ENCODE measurements at regions not wholly inside any gene's neighbourhood (a gene's known extent, or its start where the extent isn't known, plus 50 kb on each side); places are given as distances from the start of the nearest gene placed in this dataset.

DNA sequence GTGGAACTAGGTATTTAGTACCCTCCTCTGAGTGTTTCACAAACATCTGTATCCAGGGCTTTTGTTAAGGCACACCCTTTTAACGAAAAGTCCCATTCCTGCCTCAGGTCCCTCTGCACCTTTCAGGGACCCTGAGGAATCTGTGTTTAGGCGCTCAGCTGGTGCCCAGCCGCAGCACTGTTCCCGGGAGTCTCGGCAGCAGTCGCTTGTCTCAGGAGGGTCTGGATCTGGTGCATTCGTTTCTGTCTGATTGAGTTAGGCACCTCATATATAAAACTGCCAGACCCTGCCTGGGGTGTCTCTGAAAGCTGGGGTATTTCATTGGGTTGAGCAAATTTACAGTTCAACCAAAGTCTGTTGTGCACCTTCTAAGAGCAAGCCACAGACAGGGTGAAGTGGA is 162.8 kb upstream of the TOPAZ1 start:
- Mint-ChIP-seq H3K36me3 (ENCODE audit: low read depth) (no peaks in the 10 kb centered on the region), H3K27ac (no peak overlapping the region), H3K9me3 (no peaks in the 10 kb centered on the region), H3K4me3 (no peak overlapping the region), H3K27me3 (peaks cover 7% of the 10 kb centered on the region), H3K4me1 (no peaks in the 10 kb centered on the region)
- DNase-seq, result no peak
- CTCF ChIA-PET, result no interaction called here
- POLR2A ChIA-PET, result no interaction called here

DNA sequence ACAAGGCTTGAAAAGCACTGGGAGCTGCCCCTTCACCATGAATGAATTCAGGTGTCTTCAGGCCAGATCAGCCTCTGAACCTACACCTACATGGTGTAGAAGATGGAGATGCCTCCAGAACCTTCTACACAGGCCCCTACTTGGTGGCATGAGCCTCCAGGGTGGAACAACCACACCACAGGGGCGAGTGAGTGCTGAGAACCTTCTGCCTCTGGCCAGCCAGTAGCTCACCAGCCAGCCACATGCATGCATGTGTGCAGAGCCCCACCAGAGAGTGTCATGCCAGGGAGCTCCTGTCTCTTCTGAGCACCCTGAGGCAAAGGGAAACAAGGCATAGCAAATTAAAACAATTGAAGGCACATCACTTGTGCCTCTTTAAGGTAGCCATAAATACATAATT is 161.8 kb upstream of the TOPAZ1 start:
- Mint-ChIP-seq H3K27ac (no peak overlapping the region), H3K4me1 (no peaks in the 10 kb centered on the region), H3K27me3 (peaks cover 7% of the 10 kb centered on the region), H3K9me3 (no peaks in the 10 kb centered on the region), H3K36me3 (ENCODE audit: low read depth) (no peaks in the 10 kb centered on the region), H3K4me3 (no peak overlapping the region)
- ChIA-PET CTCF (no interaction called here), POLR2A (no interaction called here)
- DNase-seq, result no peak

DNA sequence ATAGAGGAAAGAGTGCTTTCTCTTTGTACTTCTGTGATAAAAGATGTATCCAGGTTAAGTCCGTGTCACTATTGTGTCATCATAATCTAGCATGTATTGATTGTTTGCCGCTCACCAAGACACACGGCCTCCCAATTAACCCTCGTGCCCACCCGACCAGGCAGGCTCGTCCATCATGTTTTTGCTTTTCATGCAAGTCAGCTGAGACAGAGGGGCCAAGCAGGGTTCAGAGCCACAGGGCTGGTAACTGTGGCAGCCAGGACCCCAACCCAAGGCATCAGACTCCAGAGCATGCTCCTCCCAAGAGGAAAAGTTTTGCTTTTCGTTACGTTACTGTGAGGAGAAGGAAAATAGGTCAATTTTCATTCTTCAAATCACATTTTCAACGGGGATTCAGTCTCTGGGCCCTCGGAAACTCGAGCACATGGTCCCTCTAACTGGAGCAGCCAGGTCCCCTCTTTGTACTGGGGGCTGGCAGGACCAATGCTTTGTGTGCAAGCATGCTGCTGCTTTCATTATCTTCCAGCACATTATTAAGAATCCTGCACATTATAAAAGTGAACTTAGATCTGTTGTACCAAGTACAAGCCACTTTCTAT is 161.1 kb upstream of the TOPAZ1 start:
- POLR2A ChIA-PET, result no interaction called here
- DNase-seq, result no peak
- no peaks in the 10 kb centered on the region for H3K36me3 Mint-ChIP-seq (ENCODE audit: low read depth)
- H3K27me3 Mint-ChIP-seq, result peaks cover 5% of the 10 kb centered on the region
- no peak overlapping the region for H3K4me3 Mint-ChIP-seq
- H3K4me1 Mint-ChIP-seq, result no peaks in the 10 kb centered on the region
- no peaks in the 10 kb centered on the region for H3K9me3 Mint-ChIP-seq
- CTCF ChIA-PET, result no interaction called here
- H3K27ac Mint-ChIP-seq, result no peak overlapping the region

DNA sequence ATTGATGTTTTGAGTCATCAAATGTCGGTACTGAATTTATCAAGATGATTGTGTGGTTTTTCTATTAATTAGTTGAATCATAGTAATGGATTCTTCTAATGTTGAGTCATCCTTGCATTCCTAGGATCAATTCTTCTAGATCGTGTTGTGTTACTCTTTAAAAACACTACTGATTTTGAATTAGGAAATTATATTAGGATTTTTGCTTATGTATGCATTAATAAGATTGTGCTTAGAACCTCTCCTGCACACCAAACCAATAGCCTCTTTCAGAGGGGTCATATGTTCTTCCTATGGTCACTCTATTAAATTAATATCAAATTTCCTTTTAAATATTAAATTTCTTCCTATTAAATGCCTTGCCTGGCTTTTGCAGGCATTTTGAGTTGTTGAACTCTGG is 151.7 kb upstream of the TOPAZ1 start:
- no peaks in the 10 kb centered on the region for H3K9me3 Mint-ChIP-seq

DNA sequence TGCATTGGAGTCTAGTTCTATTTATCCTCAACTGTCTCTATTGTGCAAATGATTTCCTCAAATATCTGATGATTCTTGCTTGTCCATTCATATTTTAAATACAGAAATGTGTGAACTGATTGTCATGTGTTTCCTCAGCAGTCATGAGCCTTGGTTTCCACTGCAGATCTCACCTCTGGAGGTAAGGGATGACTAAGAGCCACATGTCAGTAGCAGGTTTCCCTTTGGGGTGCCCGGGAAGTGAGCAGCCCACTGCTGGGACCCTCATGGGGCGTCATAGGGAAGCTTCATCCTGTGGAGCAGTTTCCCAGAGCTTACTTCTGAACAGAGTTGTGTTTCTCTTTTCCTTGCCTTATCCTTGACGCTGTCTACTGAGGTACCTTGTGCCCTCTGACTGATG is 149.2 kb upstream of the TOPAZ1 start:
- Mint-ChIP-seq H3K27me3 (peaks cover 28% of the 10 kb centered on the region), H3K27ac (no peak overlapping the region), H3K36me3 (ENCODE audit: low read depth) (no peaks in the 10 kb centered on the region), H3K9me3 (no peaks in the 10 kb centered on the region), H3K4me1 (peaks cover 7% of the 10 kb centered on the region), H3K4me3 (no peak overlapping the region)
- no peak for DNase-seq
- ChIA-PET POLR2A (no interaction called here), CTCF (interaction anchor here (1.0 kb wide), 1 partner anchor 10 kb away, joined by 4 read pairs; no protein-coding TSS in a partner anchor)

More for the DNA sequence above, 151.7 kb upstream of the TOPAZ1 start:
- POLR2A ChIA-PET, result no interaction called here
- DNase-seq, result no peak
- peaks cover 7% of the 10 kb centered on the region for H3K4me1 Mint-ChIP-seq
- no peak overlapping the region for H3K27ac Mint-ChIP-seq
- peaks cover 31% of the 10 kb centered on the region for H3K27me3 Mint-ChIP-seq
- CTCF ChIA-PET, result no interaction called here
- no peaks in the 10 kb centered on the region for H3K36me3 Mint-ChIP-seq (ENCODE audit: low read depth)
- H3K4me3 Mint-ChIP-seq, result no peak overlapping the region

DNA sequence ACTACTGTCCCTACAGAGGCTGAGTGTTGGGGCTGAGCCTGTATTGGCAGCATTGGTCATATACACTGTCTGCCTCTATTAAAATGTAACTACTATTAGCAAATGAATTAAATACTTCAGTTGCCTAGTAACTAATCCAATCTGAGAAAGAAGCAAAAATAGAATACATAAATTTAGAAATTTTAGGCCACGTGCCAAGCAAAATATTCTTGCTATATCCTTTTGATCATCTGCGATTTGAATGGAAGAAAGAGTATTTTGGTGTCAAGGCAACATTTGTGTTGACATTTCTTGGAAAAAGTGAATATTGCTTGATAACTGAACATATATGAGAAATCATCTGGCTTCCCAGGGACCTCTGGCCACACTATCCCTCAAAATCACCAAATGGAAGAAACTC is 148.2 kb upstream of the TOPAZ1 start:
- no peak overlapping the region for H3K27ac Mint-ChIP-seq
- DNase-seq, result no peak
- CTCF ChIA-PET, result no interaction called here
- peaks cover 33% of the 10 kb centered on the region for H3K27me3 Mint-ChIP-seq
- H3K36me3 Mint-ChIP-seq (ENCODE audit: low read depth), result no peaks in the 10 kb centered on the region
- H3K4me3 Mint-ChIP-seq, result no peak overlapping the region
- no peaks in the 10 kb centered on the region for H3K9me3 Mint-ChIP-seq
- POLR2A ChIA-PET, result no interaction called here
- peaks cover 7% of the 10 kb centered on the region for H3K4me1 Mint-ChIP-seq

DNA sequence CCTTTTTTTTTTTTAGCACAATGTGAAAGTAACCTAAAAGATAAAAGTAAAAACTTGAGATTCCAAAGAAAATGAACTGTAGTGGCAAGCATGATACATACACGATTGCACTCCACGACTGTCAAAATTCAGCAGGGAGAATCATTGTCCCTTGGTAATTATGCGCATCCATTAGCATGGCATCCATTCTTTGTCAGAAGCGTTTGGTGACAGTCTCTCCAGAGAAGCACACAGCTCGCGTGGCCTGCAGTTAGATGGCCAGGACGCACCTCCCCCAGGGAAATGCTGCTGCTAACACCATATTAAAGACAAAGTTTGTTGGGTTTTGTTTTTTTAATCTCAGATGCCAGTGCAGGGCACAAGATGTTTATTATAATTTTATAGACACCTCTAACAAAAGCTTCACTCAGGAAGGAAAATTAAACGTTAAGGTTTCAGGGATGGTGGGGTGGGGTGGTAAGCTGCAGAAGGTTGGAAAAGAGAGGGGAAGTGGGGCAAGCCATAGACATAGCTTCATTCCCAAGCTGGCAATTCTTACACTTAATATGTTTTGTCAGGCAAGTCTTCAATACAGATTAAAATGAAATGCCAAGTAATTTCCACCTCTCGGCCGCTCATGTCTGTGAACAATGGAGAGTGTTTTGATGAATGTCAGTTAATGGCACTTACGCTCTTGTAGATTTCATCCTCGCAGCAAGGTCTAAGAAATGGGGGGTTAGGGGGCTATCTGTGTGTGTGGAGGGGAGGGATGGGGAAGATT is 142.8 kb upstream of the TOPAZ1 start:
- H3K36me3 Mint-ChIP-seq (ENCODE audit: low read depth), result no peaks in the 10 kb centered on the region
- no peak overlapping the region for H3K4me3 Mint-ChIP-seq
- peaks cover 31% of the 10 kb centered on the region for H3K27me3 Mint-ChIP-seq
- H3K27ac Mint-ChIP-seq, result no peak overlapping the region
- H3K9me3 Mint-ChIP-seq, result no peaks in the 10 kb centered on the region
- ChIA-PET CTCF (no interaction called here), POLR2A (no interaction called here)
- H3K4me1 Mint-ChIP-seq, result peaks cover under 1% of the 10 kb centered on the region
- DNase-seq, result no peak

DNA sequence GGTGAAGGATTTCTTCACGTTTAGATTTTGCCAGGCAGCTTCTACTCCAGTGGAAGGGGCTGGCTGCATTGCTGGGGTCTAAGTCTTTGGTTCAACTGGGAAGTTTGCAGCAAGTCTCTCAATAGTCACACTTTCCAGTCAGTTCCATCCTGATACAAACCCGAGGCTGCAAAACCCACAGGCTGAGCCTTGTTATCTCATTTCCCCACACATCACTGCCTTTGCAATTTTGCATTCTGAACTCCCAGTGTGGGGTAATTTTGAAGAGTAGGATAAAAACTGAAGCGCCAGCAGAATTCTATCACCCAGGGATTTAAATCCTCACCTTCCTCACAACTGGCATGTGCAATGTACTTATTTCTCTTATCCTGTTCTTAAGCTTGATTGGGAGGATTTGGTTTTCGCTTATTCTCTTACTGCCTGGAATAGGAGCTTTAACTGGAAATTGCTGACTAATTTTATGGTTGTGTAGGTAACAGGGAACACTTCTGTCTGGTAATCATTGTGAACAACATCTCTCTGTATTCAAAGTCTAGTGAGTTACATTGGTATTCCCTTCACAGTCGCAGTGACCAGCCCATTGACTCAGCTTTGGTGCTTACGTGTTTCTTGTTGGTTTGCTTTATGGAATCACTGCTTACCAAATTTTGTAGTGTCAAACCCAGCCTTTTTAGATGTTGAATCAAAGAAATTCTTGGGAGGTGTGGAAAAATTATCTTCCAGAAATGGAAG is 142.0 kb upstream of the TOPAZ1 start:
- Mint-ChIP-seq H3K27me3 (peaks cover 31% of the 10 kb centered on the region), H3K4me1 (peaks cover 10% of the 10 kb centered on the region), H3K27ac (no peak overlapping the region), H3K36me3 (ENCODE audit: low read depth) (no peaks in the 10 kb centered on the region), H3K9me3 (no peaks in the 10 kb centered on the region), H3K4me3 (no peak overlapping the region)
- DNase-seq, result no peak
- ChIA-PET CTCF (no interaction called here), POLR2A (no interaction called here)

DNA sequence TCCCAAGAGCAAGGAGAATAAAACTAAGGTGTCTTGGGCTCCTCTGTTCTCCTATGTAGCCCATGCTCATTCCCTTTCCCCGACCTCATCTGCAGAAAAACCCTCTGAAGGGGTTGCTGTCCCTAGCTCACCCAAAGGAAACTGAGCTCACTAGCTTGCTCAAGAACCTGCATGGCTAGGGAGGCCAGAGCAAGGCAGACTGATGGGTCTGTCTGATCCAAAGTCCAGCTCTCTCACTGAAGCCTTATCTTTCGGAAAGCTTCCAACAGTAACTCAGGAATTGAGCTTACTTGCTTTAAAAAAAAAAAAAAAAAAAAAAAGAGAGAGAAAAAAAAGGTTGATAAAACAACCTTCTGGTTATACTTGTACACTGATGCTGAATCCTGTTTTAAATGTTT is 141.4 kb upstream of the TOPAZ1 start:
- DNase-seq, result no peak
- no peak overlapping the region for H3K4me3 Mint-ChIP-seq
- CTCF ChIA-PET, result no interaction called here
- peaks cover 31% of the 10 kb centered on the region for H3K27me3 Mint-ChIP-seq
- H3K9me3 Mint-ChIP-seq, result no peaks in the 10 kb centered on the region
- POLR2A ChIA-PET, result no interaction called here
- H3K27ac Mint-ChIP-seq, result no peak overlapping the region
- peaks cover 16% of the 10 kb centered on the region for H3K4me1 Mint-ChIP-seq
- H3K36me3 Mint-ChIP-seq (ENCODE audit: low read depth), result no peaks in the 10 kb centered on the region

DNA sequence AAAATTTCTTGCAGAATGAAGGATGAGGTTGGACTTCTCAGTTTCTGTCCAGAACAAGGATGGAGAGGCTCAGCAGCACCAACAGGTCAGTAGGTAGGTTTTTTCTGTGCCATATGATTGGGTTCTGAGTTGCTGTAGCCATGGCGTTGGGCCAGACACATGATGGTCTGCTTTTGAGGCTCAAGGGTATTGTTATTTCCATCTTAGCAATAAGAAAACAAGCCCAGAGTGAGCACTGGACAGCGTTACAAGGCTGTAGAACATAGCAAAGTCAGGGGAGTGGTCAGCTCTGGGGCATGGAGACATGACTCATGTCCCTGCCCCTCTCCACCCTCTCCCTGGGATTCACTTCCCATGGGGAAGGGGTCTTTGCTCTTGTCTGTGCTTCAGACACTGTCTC is 137.6 kb upstream of the TOPAZ1 start:
- H3K4me1 Mint-ChIP-seq, result peaks cover 25% of the 10 kb centered on the region
- DNase-seq, result no peak
- no peaks in the 10 kb centered on the region for H3K9me3 Mint-ChIP-seq
- ChIA-PET CTCF (no interaction called here), POLR2A (no interaction called here)
- H3K36me3 Mint-ChIP-seq (ENCODE audit: low read depth), result no peaks in the 10 kb centered on the region
- no peak overlapping the region for H3K27ac Mint-ChIP-seq
- no peak overlapping the region for H3K4me3 Mint-ChIP-seq
- H3K27me3 Mint-ChIP-seq, result peaks cover 26% of the 10 kb centered on the region

DNA sequence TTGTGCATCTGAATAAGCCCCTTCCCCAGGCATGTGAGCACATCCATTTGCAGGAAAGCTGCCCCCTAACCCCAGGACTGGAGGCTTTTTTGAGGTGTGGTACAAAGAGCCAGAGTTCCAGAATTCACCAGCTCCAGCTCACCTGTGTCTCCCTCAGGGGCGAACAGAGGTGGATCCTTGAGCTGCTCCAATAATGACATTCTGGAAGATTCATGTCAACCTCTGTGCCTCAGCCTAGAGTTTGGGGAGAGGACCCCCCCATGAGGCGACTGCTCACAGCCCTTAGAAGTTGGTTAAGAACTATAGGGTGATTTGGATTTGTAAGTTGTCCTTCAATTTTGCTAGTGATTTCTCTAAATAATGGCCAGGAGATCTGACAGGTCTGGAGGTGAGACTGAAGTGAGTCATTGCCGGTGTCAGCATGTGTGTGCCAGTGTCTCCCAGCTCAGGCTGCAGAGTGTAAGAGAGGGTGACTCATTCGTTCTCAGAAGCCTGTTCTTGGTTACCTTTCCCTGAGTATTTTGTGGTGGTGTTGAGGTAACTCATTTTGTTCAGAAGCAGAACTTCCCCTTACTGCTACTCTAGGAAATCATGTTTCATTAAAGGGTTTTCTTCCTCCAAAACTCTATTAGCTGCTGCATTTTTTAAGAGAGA is 136.9 kb upstream of the TOPAZ1 start:
- no peaks in the 10 kb centered on the region for H3K36me3 Mint-ChIP-seq (ENCODE audit: low read depth)
- H3K4me1 Mint-ChIP-seq, result peaks cover 25% of the 10 kb centered on the region
- ChIA-PET CTCF (no interaction called here), POLR2A (no interaction called here)
- peak overlapping the region; percentile 54 for H3K27ac Mint-ChIP-seq
- H3K4me3 Mint-ChIP-seq, result no peak overlapping the region
- DNase-seq, result peak; percentile 56
- H3K9me3 Mint-ChIP-seq, result no peaks in the 10 kb centered on the region
- peaks cover 23% of the 10 kb centered on the region for H3K27me3 Mint-ChIP-seq

DNA sequence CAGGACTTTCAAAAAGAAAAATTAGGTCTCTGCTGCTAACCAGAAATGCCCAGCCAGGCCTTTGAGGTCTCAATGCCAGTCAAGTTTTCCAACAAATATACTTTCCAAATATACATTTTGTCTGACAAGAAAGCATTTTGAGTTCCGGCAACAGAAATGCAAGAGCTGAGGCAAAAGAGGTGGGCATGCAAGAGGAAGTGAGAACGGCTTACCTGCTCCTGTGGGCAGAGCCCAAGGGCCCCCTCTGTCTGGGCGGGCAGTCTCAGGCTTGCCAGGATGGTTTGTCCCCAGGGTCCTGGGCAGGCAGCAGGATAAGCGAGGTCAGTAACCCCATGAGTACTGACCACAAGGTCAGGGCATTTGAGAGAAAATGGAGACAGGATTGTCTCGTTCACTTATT is 136.1 kb upstream of the TOPAZ1 start:
- CTCF ChIA-PET, result no interaction called here
- POLR2A ChIA-PET, result no interaction called here
- Mint-ChIP-seq H3K4me3 (no peak overlapping the region), H3K9me3 (no peaks in the 10 kb centered on the region), H3K27ac (no peak overlapping the region), H3K4me1 (peaks cover 25% of the 10 kb centered on the region), H3K36me3 (ENCODE audit: low read depth) (no peaks in the 10 kb centered on the region), H3K27me3 (peaks cover 23% of the 10 kb centered on the region)
- DNase-seq, result no peak

DNA sequence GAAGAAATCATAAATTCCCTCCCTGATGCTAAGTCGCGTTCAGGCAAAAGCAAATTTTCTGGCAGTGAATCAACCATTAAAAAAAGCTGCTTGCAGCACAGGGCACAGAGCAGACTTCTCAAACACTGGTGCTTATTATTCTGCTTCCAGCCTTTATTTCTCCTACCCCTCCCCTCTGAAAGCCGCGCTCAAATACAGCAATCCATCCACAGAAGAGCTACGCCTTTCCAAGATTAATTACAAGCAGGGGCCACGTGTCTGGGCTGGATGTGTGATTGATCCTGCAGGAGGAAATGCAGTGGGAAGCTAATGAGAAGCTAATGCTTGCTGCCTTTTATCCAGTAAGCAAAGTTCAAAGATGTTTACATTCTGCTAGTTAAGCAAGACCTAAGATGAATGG is 134.9 kb upstream of the TOPAZ1 start:
- H3K9me3 Mint-ChIP-seq, result no peaks in the 10 kb centered on the region
- H3K4me3 Mint-ChIP-seq, result no peak overlapping the region
- peaks cover 25% of the 10 kb centered on the region for H3K4me1 Mint-ChIP-seq
- no peak for DNase-seq
- CTCF ChIA-PET, result interaction anchor here (0.6 to 1.3 kb wide), 4 partner anchors 11 to 219 kb away, joined by 4 to 8 read pairs (median 6); no protein-coding TSS in a partner anchor
- H3K27me3 Mint-ChIP-seq, result peaks cover 16% of the 10 kb centered on the region
- H3K36me3 Mint-ChIP-seq (ENCODE audit: low read depth), result no peaks in the 10 kb centered on the region
- POLR2A ChIA-PET, result no interaction called here
- no peak overlapping the region for H3K27ac Mint-ChIP-seq
